Epithelial cell of prostate (primary cell): ENCODE measurements at regions not wholly inside any gene's neighbourhood (a gene's known extent, or its start where the extent isn't known, plus 50 kb on each side); places are given as distances from the start of the nearest gene placed in this dataset.
"Not testable (repeated sequence)": the region's sequence is repeated elsewhere in the genome, so short reads cannot be mapped to it uniquely, and the experiment has no call there.

Experiments
- DNase-seq: peaks from one replicate; pipeline ENCODE4 v3.0.0-alpha.2; 2011; ENCODE audit warnings: low read depth, low spot score
- H3K27ac ChIP-seq: fragments of 450-650 bp; 2 replicates; pipeline ENCODE4 v1.5.1; 2017; ENCODE audit warnings: mild to moderate bottlenecking

DNA sequence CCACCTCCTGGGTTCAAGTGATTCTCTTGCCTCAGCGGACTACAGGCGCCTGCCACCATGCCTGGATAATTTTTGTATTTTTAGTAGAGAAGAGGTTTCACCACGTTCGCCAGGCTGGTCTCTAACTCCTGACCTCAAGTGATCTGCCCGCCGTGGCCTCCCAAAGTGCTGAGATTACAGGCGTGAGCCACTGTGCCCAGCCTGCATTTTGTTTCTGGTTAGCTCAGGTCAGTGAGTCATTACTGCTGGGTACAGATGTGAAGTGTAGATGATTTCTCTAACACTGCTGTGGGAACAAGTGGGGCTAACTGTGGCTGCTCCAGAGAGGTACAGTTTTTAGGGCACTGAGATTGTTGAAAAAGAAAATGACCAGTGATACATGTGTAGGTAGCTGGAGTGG lies 188.6 kb downstream of the PRL start:
- no peak for DNase-seq
- H3K27ac ChIP-seq, result no peak overlapping the region

- DNase-seq, result no peak
- H3K27ac ChIP-seq, result no peak overlapping the region
These were observed 186.8 kb downstream of the PRL start for GRCh38 chr6:22110061-22110460.

- peak overlapping the region; percentile 64 for H3K27ac ChIP-seq
- no peak for DNase-seq
These were observed 184.4 kb downstream of the PRL start for GRCh38 chr6:22112461-22112860.

DNA sequence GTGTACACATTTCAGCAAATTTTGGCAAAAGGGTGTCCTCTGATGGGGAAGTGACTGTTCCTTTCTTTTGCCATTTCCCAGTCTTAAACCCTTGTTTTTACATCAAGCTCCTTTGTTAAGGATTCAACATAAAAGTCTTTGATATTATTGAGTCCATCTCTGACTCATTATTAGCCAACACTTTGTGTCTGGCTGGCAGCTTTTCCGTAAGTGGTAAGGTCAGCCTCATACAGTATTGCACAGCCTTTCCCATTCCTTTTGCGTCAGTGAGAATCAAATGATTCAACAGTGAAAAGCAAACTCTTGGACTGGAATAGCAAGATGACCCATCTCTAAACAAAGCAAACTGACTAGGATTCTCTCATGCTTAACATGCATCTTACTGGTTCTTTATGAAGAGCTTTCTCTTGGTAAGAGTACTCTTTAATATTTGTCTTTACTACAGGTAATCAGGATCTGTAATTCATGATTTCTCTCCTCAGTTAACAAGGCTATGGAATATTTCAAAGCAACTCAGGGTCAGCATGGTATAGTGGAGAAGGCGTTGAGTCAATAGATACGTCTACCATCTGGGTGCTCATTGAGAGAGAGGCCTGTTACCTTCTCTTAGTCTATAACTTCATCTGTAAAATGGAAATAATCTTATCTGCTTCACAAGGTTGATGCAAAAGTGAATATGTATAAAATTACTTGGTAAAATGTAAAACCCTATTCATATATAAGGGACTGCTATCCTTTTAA lies 183.6 kb downstream of the PRL start:
- DNase-seq, result peak; percentile 96
- H3K27ac ChIP-seq, result peak overlapping the region; percentile 64

DNA sequence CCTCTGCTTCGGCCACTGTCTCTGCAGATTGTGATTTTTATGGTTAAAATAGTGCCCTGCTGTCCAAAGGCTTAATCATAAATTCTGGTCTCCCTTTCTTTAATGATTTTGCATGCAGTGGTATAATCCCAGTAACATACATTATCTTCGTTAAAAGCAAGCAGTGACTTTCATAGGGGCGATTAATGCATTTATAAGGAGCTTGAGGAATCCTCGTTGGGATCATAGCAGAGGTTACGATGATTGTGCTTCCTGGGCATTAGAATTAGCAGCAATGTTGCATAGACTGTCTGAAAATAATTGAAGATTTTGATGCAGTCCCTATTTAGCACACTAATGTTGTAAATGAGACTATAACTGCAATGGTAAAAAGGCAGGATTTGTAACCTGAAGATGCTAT lies 181.3 kb downstream of the PRL start:
- no peak for DNase-seq
- no peak overlapping the region for H3K27ac ChIP-seq

DNA sequence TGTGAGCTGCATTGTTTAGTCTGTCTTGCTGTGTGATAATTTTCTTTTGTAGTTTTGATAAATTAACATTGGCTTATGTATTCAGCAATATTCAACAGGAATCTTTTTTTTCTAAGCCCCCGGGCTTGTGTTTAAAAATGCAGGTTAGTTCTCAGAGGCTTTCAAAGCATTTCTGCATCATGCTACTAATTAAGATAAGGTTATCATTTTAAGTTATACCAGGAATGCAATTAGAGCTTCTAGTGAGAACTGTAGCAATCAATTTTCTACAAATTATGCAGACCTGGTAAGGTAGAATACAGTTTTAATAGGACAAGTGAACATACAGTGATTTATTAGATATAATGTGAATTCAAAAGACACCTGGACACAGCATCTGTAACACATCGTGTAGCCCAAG lies 179.2 kb downstream of the PRL start:
- H3K27ac ChIP-seq, result no peak overlapping the region
- no peak for DNase-seq

DNA sequence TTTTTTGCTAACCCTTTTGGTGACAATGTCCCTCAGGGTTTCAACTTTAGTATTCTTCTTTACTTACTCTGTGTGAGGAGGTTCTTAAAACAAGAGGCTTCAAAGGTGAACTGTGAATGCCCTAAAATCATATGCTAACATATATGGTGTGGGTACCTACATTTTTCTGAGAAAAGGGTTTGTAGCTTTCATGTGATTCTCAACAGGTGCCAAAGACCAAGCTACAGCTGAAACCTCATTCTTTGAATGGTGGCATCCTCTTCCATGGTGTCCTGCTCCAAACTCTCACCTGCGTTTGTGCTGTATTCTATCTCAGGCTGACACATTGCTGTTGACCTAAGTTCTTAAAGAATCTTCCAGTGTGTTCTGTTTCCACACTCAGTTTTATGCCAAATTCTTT lies 177.3 kb downstream of the PRL start:
- DNase-seq, result no peak
- H3K27ac ChIP-seq, result no peak overlapping the region

DNA sequence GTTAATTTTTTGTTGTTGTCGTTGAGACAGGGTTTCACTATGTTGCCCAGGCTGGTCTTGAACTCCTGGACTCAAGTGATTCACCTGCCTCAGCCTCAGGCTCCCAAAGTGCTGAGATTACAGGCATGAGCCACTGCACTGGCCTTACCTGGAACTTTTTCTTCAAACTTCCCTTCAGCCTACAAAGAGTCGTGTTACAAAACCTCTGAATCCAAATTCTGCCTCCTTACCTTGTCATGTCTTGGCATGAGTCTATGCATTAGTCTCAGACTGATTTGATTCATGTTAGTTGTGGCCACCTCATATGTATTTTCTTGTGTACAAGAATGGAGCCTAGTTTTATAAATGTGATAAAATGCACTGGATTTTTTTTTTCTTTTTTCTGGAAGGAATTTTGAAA lies 172.1 kb downstream of the PRL start:
- no peak for DNase-seq
- no peak overlapping the region for H3K27ac ChIP-seq

DNA sequence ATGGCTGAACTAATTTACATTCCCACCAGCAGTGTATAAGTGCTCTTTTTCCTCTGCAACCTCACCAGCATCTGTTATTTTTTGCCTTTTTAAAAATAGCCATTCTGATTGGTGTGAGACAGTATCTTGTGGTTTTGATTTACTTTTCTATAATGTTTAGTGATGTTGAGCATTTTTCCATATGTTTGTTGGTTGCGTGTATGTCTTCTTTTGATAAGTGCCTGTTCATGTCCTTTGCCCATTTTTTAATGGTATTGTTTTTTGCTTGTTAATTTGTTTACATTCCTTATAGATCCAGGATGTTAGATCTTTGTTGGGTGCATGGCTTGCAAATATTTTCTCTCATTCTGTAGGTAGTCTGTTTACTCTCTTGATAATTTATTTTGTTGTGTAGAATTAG lies 169.9 kb downstream of the PRL start:
- H3K27ac ChIP-seq, result no peak overlapping the region
- DNase-seq, result no peak

GRCh38 chr6:22129751-22130150 lies 167.1 kb downstream of the PRL start:
- H3K27ac ChIP-seq, result no peak overlapping the region
- DNase-seq, result no peak

DNA sequence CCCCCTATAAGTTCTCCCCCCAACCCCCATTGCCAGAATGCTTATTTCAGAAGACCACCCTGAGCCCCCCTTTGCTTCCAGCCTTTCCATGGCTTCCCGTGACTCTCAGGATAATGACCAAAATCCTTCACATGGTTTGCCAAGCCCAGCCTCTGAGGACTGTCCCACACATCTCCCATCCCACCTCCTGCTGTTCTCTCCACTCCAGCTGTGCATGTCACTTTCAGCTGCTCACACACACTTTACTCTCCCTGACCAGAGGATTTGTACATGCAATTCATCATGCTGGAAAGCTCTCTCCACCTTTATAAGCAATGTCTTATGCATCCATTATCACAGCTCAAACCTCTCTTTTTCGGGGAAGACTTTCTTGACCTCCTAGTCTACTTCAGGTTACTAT lies 164.2 kb downstream of the PRL start:
- DNase-seq, result no peak

GRCh38 chr6:22133357-22133756 lies 163.5 kb downstream of the PRL start:
- no peak for DNase-seq
- H3K27ac ChIP-seq, result no peak overlapping the region

More for the DNA sequence above, 164.2 kb downstream of the PRL start:
- H3K27ac ChIP-seq, result no peak overlapping the region

- DNase-seq, result no peak
- H3K27ac ChIP-seq, result no peak overlapping the region
These were observed 162.5 kb downstream of the PRL start for GRCh38 chr6:22134308-22134707.

- DNase-seq, result no peak
- no peak overlapping the region for H3K27ac ChIP-seq
These were observed 161.4 kb downstream of the PRL start for GRCh38 chr6:22135395-22135794.

DNA sequence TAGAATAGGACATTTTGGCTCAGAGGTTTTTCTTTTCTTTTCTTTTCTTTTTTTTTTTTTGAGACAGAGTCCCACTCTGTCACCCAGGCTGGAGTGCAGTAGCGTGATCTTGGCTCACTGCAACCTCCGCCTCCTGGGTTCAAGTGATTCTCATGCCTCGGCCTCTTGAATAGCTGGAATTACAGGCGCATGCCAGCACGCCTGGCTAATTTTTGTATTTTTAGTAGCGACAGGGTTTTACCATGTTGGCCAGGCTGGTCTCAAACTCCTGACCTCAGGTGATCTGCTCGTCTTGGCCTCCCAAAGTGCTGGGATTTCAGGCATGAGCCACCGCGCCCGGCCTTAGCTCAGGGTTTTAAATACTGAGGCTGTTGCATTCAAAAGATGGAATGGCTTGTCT lies 156.1 kb downstream of the PRL start:
- not testable (repeated sequence) for H3K27ac ChIP-seq, DNase-seq

DNA sequence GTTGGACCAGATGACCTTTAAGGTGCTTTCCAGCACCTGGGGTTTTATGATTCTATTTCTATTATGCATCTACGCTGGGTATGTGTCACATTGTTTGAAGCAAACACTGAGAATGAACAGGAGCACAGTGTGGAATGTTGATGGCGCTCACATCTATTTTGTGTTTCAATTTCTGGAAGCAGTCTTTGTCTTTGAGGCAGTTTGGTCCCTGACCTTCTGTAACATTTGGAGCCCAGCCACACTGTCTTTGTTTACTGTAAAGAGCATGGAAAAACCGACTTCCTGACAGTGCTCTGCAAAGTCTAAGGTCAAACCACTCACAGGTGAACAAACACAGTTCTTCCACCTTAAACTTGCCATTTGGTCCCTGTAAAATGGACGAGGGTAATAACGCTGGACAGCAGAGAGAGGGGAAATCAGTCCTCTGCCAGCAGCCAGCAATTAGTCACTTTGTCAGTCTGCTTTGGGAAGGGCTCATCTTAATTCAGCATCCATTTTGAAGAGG lies 155.5 kb downstream of the PRL start:
- no peak for DNase-seq
- H3K27ac ChIP-seq, result no peak overlapping the region

- no peak for DNase-seq
- H3K27ac ChIP-seq, result no peak overlapping the region
These were observed 154.0 kb downstream of the PRL start for GRCh38 chr6:22142856-22143255.

- no peak overlapping the region for H3K27ac ChIP-seq
- DNase-seq, result no peak
These were observed 151.5 kb downstream of the PRL start for GRCh38 chr6:22145376-22145775.

GRCh38 chr6:22145823-22146677 lies 150.8 kb downstream of the PRL start:
- H3K27ac ChIP-seq, result no peak overlapping the region
- DNase-seq, result no peak

GRCh38 chr6:22146678-22146930 lies 150.2 kb downstream of the PRL start:
- no peak overlapping the region for H3K27ac ChIP-seq
- DNase-seq, result no peak

GRCh38 chr6:22146931-22147701 lies 149.7 kb downstream of the PRL start:
- H3K27ac ChIP-seq, result peak overlapping the region; percentile 11
- no peak for DNase-seq
